ENCODE measurements at regions not wholly inside any gene's neighbourhood (a gene's known extent, or its start where the extent isn't known, plus 50 kb on each side); places are given as distances from the start of the nearest gene placed in this dataset.

DNA sequence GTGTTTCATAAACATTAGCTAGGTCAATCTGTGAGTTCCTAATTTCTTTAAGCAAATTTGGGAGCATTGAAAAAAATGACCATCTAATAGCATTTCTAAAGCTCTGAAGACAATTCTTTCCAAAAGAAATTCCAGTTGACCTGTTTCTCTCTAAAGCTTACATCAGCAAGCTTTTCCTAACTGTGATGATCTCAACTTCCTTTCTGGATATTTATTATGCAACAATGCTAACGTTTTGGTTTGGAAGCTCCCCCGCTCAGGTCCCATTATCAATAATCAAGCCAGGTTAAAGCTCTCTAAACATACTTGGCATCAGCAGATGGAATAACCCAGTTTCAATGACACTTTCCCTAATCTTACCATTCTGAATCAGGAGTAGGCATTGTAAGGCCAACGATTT is 196.3 kb upstream of the TANK start (continued):
- TF ChIP-seq, protein P1, sequence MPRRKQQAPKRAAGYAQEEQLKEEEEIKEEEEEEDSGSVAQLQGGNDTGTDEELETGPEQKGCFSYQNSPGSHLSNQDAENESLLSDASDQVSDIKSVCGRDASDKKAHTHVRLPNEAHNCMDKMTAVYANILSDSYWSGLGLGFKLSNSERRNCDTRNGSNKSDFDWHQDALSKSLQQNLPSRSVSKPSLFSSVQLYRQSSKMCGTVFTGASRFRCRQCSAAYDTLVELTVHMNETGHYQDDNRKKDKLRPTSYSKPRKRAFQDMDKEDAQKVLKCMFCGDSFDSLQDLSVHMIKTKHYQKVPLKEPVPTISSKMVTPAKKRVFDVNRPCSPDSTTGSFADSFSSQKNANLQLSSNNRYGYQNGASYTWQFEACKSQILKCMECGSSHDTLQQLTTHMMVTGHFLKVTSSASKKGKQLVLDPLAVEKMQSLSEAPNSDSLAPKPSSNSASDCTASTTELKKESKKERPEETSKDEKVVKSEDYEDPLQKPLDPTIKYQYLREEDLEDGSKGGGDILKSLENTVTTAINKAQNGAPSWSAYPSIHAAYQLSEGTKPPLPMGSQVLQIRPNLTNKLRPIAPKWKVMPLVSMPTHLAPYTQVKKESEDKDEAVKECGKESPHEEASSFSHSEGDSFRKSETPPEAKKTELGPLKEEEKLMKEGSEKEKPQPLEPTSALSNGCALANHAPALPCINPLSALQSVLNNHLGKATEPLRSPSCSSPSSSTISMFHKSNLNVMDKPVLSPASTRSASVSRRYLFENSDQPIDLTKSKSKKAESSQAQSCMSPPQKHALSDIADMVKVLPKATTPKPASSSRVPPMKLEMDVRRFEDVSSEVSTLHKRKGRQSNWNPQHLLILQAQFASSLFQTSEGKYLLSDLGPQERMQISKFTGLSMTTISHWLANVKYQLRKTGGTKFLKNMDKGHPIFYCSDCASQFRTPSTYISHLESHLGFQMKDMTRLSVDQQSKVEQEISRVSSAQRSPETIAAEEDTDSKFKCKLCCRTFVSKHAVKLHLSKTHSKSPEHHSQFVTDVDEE (CRISPR knock-in tag; IDR thresholded peaks at IDR 0.05) = no peak
- TF ChIP-seq, protein P2, sequence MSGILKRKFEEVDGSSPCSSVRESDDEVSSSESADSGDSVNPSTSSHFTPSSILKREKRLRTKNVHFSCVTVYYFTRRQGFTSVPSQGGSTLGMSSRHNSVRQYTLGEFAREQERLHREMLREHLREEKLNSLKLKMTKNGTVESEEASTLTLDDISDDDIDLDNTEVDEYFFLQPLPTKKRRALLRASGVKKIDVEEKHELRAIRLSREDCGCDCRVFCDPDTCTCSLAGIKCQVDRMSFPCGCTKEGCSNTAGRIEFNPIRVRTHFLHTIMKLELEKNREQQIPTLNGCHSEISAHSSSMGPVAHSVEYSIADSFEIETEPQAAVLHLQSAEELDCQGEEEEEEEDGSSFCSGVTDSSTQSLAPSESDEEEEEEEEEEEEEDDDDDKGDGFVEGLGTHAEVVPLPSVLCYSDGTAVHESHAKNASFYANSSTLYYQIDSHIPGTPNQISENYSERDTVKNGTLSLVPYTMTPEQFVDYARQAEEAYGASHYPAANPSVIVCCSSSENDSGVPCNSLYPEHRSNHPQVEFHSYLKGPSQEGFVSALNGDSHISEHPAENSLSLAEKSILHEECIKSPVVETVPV (CRISPR knock-in tag; IDR thresholded peaks at IDR 0.05) = no peak

DNA sequence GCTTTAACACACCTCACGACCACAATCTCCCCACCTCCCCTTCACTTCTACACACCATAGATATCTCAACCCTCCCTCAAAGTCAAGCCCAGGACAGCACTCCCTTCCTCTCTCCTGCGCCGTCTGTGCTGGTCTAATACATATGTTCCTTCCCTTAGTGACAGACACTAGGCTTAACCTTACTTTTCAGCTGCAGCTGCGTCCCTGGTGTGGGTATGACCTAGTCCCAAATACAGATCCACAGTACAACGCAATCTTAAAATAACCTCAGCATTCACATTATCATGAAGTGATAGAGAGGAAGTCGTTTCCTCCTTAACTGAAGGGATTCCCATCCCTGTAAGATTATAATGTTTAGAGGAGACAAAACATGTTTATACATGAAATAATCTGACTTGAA is 192.7 kb upstream of the TANK start:
- TF ChIP-seq PPARA (CRISPR knock-in tag; IDR thresholded peaks at IDR 0.05; ENCODE audit: borderline replicate concordance) = no peak
- TF ChIP-seq, protein P1 (CRISPR knock-in tag; IDR thresholded peaks at IDR 0.05) = no peak
- ATAC-seq = no peak

DNA sequence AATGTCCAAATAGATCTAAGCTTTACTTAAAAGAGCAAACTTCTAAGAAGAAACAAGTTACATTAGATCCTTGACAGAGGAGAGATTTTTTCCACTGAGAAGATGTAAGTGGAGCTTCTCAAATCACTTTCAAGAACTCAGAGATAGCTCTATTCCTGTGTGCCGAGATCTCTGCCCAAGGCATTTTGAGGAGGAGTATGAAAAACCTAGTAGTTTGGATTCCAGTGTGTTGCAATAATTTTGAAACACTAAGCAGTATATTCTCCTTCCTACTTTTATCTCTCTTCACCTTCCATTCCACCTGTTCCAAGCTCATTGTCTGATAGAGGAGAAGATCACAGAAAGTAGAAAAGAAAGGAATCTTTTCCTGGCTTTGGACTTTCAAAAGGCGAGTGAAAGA is 192.0 kb upstream of the TANK start:
- no peak for ATAC-seq
- TF ChIP-seq ZC3H10 (CRISPR knock-in tag; IDR thresholded peaks at IDR 0.05) (no peak), ARNTL (CRISPR knock-in tag; IDR thresholded peaks at IDR 0.05; ENCODE audit: borderline replicate concordance, low read depth) (no peak), ZNF70 (CRISPR knock-in tag; IDR thresholded peaks at IDR 0.05) (no peak), ZNF8 (CRISPR knock-in tag; IDR thresholded peaks at IDR 0.05) (no peak), OSR1 (CRISPR knock-in tag; IDR thresholded peaks at IDR 0.05) (no peak), ESRRG (CRISPR knock-in tag; IDR thresholded peaks at IDR 0.05) (no peak), TOX (CRISPR knock-in tag; IDR thresholded peaks at IDR 0.05; ENCODE audit: borderline replicate concordance) (no peak), RARB (CRISPR knock-in tag; IDR thresholded peaks at IDR 0.05) (no peak), TCF4 (CRISPR knock-in tag; IDR thresholded peaks at IDR 0.05; ENCODE audit: borderline replicate concordance) (no peak), ISL1 (CRISPR knock-in tag; IDR thresholded peaks at IDR 0.05) (no peak), CSDC2 (CRISPR knock-in tag; IDR thresholded peaks at IDR 0.05) (no peak)
- TF ChIP-seq, protein P3, sequence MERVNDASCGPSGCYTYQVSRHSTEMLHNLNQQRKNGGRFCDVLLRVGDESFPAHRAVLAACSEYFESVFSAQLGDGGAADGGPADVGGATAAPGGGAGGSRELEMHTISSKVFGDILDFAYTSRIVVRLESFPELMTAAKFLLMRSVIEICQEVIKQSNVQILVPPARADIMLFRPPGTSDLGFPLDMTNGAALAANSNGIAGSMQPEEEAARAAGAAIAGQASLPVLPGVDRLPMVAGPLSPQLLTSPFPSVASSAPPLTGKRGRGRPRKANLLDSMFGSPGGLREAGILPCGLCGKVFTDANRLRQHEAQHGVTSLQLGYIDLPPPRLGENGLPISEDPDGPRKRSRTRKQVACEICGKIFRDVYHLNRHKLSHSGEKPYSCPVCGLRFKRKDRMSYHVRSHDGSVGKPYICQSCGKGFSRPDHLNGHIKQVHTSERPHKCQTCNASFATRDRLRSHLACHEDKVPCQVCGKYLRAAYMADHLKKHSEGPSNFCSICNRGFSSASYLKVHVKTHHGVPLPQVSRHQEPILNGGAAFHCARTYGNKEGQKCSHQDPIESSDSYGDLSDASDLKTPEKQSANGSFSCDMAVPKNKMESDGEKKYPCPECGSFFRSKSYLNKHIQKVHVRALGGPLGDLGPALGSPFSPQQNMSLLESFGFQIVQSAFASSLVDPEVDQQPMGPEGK (CRISPR knock-in tag; IDR thresholded peaks at IDR 0.05; ENCODE audit: borderline replicate concordance) = no peak
- TF ChIP-seq, protein P2 (CRISPR knock-in tag; IDR thresholded peaks at IDR 0.05) = no peak
- TF ChIP-seq, protein P4, sequence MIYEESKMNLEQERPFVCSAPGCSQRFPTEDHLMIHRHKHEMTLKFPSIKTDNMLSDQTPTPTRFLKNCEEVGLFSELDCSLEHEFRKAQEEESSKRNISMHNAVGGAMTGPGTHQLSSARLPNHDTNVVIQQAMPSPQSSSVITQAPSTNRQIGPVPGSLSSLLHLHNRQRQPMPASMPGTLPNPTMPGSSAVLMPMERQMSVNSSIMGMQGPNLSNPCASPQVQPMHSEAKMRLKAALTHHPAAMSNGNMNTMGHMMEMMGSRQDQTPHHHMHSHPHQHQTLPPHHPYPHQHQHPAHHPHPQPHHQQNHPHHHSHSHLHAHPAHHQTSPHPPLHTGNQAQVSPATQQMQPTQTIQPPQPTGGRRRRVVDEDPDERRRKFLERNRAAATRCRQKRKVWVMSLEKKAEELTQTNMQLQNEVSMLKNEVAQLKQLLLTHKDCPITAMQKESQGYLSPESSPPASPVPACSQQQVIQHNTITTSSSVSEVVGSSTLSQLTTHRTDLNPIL (CRISPR knock-in tag; IDR thresholded peaks at IDR 0.05; ENCODE audit: low read depth) = no peak

Data from SK-N-SH treated with all-trans-retinoic acid at 6 μM for 48 hours (cell line).